HG03095 (cell line): ENCODE measurements at regions not wholly inside any gene's neighbourhood (a gene's known extent, or its start where the extent isn't known, plus 50 kb on each side); places are given as distances from the start of the nearest gene placed in this dataset.

ENCODE experiments used
- ATAC-seq: cut with Tn5 transposase; IDR thresholded peaks from one replicate; pipeline ENCODE4 v1.9.1; 2021; ENCODE audit warnings: moderate library complexity; ENCODE audit not compliant: unreplicated experiment

GRCh38 chr13:40026741-40027140 is 371.3 kb downstream of the COG6 start:
- ATAC-seq = peak; percentile 43

DNA sequence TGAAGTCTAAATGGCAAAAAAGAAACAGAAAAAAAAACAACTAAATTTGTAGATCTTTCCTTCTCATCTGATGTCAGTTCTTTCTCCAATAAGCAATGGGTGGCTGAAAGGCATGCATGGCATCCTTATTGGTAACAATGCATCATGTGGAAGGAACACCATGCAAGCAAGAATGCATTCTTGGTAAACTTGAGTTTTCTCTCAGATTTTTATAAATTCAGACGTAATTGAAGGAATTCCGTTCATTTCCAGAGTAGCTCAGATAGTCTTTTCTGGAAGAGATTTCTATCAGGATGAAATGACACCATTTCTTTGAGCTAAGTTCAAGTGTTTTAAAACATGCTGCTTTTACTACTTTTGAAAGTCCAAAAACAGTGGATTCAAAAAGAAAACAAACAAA is 373.0 kb downstream of the COG6 start:
- ATAC-seq = no peak

DNA sequence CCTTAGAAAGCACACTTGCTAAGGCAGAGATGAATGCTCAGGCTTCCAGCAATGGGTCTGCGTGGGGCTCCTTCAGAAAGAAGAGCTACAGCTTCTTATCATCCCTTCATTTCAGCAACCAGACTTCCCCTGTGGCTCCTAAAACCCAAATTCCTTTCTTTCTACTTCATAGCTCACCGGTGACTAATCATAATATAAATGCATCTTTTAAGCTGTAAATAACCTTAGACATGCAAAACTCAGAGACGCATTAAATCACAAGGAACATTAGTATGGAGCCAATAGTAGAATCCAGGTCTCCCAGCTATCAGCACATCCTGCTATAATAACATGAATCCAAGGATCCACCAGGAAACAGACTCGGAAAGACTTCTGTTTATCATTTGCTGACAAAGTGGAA is 375.6 kb downstream of the COG6 start:
- ATAC-seq = no peak

GRCh38 chr13:40039061-40039460 is 383.6 kb downstream of the COG6 start:
- ATAC-seq = no peak

DNA sequence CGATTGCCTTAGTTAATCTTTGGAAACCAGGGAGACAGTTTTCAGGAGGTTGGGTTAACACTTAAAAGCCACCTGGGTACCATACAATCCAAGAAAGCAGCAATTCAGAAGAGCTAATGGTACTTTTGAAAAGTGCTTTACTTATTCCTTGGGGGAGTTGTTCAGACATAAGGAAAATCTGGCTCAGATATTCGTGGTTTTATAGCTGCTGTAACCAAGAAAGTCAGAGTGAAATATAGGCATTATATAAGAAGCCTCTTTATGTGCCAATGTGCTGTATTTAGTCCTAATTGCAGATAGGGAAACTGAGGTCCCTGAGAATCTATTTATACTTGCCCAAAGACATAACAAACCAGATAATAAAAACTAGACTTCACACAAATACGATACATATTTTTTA is 387.5 kb downstream of the COG6 start:
- no peak for ATAC-seq

GRCh38 chr13:40043764-40044163 is 388.3 kb downstream of the COG6 start:
- no peak for ATAC-seq

GRCh38 chr13:40047322-40047771 is 391.9 kb downstream of the COG6 start:
- peak; percentile 86 for ATAC-seq

GRCh38 chr13:40048551-40048950 is 393.1 kb downstream of the COG6 start:
- no peak for ATAC-seq

DNA sequence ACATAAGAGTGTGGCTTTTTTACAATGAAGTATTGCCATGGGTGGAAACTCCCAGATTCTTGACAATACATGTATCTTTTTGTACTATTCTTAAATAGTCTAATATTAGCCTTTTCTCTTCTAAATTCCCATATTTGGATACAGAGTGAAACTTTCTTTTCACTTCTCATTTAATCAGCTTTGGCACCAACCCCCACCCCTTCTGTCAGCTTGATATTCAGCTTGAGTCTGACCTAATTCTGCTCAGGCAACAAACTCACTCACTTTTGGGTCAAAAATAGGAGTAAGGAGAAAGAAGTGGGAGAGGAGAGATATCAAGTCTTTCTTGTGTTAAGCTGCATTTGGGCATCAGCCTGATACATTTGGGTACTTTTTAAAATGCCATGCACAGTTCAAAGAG is 397.5 kb downstream of the COG6 start:
- no peak for ATAC-seq

- ATAC-seq = no peak
Observed at GRCh38 chr13:40053401-40053800, 397.9 kb downstream of the COG6 start.

GRCh38 chr13:40054422-40054821 is 399.0 kb downstream of the COG6 start:
- ATAC-seq = peak; percentile 48

- ATAC-seq = no peak
Observed at GRCh38 chr13:40056898-40057619, 401.6 kb downstream of the COG6 start.

- peak; percentile 41 for ATAC-seq
Observed at GRCh38 chr13:40058757-40059236, 403.3 kb downstream of the COG6 start.

DNA sequence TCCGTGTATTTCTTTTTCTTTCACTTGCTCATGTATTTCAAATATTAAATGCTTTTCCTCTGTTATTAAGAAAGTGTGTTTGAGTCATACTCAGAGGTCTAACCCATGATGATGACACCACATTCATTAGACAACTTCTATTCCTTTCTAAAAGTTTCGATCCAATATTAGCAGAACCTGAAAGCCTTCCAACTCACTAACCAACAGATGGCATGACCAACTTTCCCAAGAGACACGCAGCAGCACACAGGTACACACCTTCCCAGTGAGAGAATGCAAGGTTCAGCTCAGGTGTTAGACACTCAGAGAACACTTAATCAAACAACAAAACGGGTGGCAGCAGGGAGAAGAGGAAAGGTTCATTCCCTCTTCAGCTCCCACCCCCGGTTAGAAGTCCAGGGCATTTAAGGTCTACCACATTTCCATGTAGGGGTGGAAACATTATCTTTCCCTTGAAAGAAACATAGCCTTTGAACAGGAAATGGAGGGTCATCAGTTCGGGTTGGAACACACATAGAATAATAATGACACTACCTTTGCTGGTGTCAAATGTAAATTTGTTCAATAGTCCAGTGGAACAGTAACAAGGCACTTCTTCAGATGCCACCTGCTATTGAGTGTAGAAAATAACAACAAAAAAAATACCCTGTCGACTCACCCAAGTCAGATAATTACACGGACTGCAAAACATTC is 404.2 kb downstream of the COG6 start:
- no peak for ATAC-seq

- peak; percentile 66 for ATAC-seq
Observed at GRCh38 chr13:40060296-40061007, 405.0 kb downstream of the COG6 start.

- ATAC-seq = no peak
Observed at GRCh38 chr13:40061466-40062450, 406.3 kb downstream of the COG6 start.

DNA sequence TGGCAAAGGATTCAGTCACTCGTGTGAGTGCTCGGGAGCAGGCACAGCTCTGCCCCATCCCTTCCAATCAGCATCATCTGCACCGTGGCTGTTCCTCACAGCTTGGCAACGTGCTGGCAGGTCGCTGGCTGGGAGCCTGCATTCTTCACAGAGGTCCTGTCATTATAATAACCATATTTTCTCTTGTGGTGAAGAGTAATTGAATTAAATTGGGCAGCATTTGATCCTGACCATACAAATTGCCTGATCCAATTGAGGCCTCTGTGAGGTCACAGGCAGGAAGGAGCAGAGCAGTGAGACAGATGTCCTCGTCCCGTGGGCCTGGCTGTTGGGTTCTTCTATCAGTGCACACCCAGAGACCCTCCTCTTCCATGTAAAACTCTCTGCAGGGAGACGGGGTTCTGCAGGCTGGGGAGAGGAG is 407.8 kb downstream of the COG6 start:
- ATAC-seq = no peak

DNA sequence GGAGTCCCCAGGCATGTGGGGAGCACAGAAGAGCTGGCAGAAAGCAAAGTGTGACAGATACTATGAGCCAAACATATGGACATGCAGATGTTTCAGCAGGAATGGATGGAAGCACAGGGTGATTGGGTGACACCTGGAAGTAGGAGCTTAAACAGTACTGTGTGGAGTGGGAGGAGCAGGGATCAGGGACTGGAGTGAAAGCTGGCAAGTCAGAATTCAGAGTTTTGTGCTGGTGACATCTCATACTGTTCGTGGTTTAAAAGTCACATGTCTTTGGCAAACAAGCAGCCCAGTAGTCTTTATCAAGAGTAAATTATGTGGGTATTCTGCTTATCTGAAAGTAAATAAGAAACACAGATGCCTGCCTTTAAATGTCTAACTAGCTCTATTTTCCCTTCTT is 408.2 kb downstream of the COG6 start:
- ATAC-seq = no peak

GRCh38 chr13:40064154-40065097 is 409.0 kb downstream of the COG6 start:
- no peak for ATAC-seq
